HCT116 (cell line): ENCODE measurements at regions not wholly inside any gene's neighbourhood (a gene's known extent, or its start where the extent isn't known, plus 50 kb on each side); places are given as distances from the start of the nearest gene placed in this dataset.

Experiments
- ATAC-seq: fragments of 200-7000 bp; cut with Tn5 transposase; 2 replicates; pipeline ENCODE4 v1.9.1; 2020; ENCODE audit warnings: mild to moderate bottlenecking, moderate library complexity
- BruUV-seq: library from RNA; stranded (reverse); fragments of 400-500 nt; replicated peaks from 2 replicates; lab custom pipeline; 2021; lab: Mats Ljungman, UMichigan
- CTCF ChIA-PET: fragments of 300-600 bp; sonication (Branson Sonifier 250); formaldehyde crosslinking; loops from one replicate; lab custom pipeline; 2021; ENCODE audit warnings: antibody characterized with exemption; lab: Charles Lee
- POLR2A ChIA-PET: fragments of 300-600, 350-600 bp; sonication (Branson Sonifier 250); formaldehyde crosslinking; loops from one replicate; lab custom pipeline; 2021; ENCODE audit warnings: antibody characterized with exemption; lab: Charles Lee
- RAD21 ChIA-PET, 2 experiments: fragments of 300-600 bp; sonication (Branson Sonifier 250); formaldehyde crosslinking; loops; one replicate each; lab custom pipeline; 2023; ENCODE audit warnings: low total read pairs in 2 of 2; ENCODE audit not compliant: uncharacterized antibody in 2 of 2, unreplicated experiment in 2 of 2, low non-redundant PET in 1 of 2; lab: Charles Lee
- DNase-seq: peaks from one replicate; pipeline ENCODE4 v3.0.0-alpha.2; 2010; ENCODE audit warnings: low read depth, low spot score
- H2AFZ ChIP-seq: fragments of 200-600 bp; shearing (Covaris generic), sonication (generic); 2 replicates; pipeline ENCODE4 v1.6.1; 2017; ENCODE audit warnings: low read depth, mixed run types, mixed read lengths, antibody characterized with exemption, low read length; ENCODE audit not compliant: poor library complexity, severe bottlenecking
- H3K27ac ChIP-seq: 2 replicates; pipeline ENCODE4 v1.5.1; 2012; ENCODE audit warnings: low read depth, low read length
- H3K27me3 ChIP-seq: fragments of 200-600 bp; sonication (generic); 2 replicates; pipeline ENCODE4 v1.6.1; 2016; ENCODE audit warnings: mixed run types, low read length, mixed read lengths; ENCODE audit not compliant: insufficient read depth
- H3K36me3 ChIP-seq, 2 experiments: fragments of 200-500 bp in 1 of 2; fragments of 200-600 bp in 1 of 2; sonication (Bioruptor generic) in 1 of 2; sonication (generic) in 1 of 2; 2 replicates each; pipeline versions ENCODE4 v1.5.1 to v1.6.1; 2014 to 2016; ENCODE audit warnings: low read length in 2 of 2, inconsistent platforms in 1 of 2, mixed read lengths in 1 of 2, mixed run types in 1 of 2; ENCODE audit not compliant: insufficient read depth in 2 of 2, control insufficient read depth in 1 of 2
- H3K4me1 ChIP-seq, 2 experiments: fragments of 200-600 bp in 1 of 2; sonication (generic) in 1 of 2; 2 replicates each; pipeline versions ENCODE4 v1.5.1 to v1.6.1; 2012 to 2017; ENCODE audit warnings: low read length in 2 of 2, inconsistent platforms in 1 of 2, mild to moderate bottlenecking in 1 of 2, mixed read lengths in 1 of 2, mixed run types in 1 of 2, moderate library complexity in 1 of 2; ENCODE audit not compliant: insufficient read depth in 2 of 2, control insufficient read depth in 1 of 2
- H3K4me2 ChIP-seq: fragments of 200-600 bp; sonication (generic); 2 replicates; pipeline ENCODE4 v1.6.1; 2017; ENCODE audit warnings: mixed run types, low read length, mixed read lengths
- H3K4me3 ChIP-seq, 2 experiments: fragments of 200-600 bp in 1 of 2; sonication (generic) in 1 of 2; replicated peaks in 1 of 2; 2 replicates each; pipeline ENCODE4 v1.5.1; 2011 to 2016; ENCODE audit warnings: low read length in 2 of 2, control low read depth in 1 of 2, low read depth in 1 of 2, mild to moderate bottlenecking in 1 of 2, mixed read lengths in 1 of 2, mixed run types in 1 of 2
- H3K79me2 ChIP-seq: fragments of 200-600 bp; sonication (generic); 2 replicates; pipeline ENCODE4 v1.6.1; 2017; ENCODE audit warnings: mild to moderate bottlenecking, mixed run types, low read length, moderate library complexity, mixed read lengths; ENCODE audit not compliant: insufficient read depth
- H3K9ac ChIP-seq: fragments of 200-600 bp; sonication (generic); 2 replicates; pipeline ENCODE4 v1.6.1; 2016; ENCODE audit warnings: low read length, mixed read lengths
- H3K9me2 ChIP-seq: fragments of 200-600 bp; sonication (generic), shearing (Covaris generic); 2 replicates; pipeline ENCODE4 v1.6.1; 2017; ENCODE audit warnings: mixed run types, mild to moderate bottlenecking, moderate library complexity; ENCODE audit not compliant: insufficient read depth
- H3K9me3 ChIP-seq, 2 experiments: fragments of 200-500 bp in 1 of 2; fragments of 200-600 bp in 1 of 2; sonication (Bioruptor generic) in 1 of 2; sonication (generic) in 1 of 2; 2 replicates each; pipeline ENCODE4 v1.6.1; 2014 to 2017; ENCODE audit warnings: low read length in 2 of 2, mixed read lengths in 2 of 2, inconsistent platforms in 1 of 2, low read depth in 1 of 2, mild to moderate bottlenecking in 1 of 2, mixed run types in 1 of 2, moderate library complexity in 1 of 2; ENCODE audit not compliant: control insufficient read depth in 1 of 2, insufficient read depth in 1 of 2
- H4K20me1 ChIP-seq: fragments of 200-600 bp; sonication (generic), shearing (Covaris generic); 2 replicates; pipeline ENCODE4 v1.6.1; 2017; ENCODE audit warnings: mixed run types, mild to moderate bottlenecking, moderate library complexity; ENCODE audit not compliant: insufficient read depth
- EGR1 ChIP-seq: IDR thresholded peaks from 2 replicates; pipeline ENCODE4 v1.6.1; 2012; ENCODE audit warnings: low read depth
- EZH2 ChIP-seq: fragments of 200-600 bp; sonication (generic); IDR thresholded peaks from 2 replicates; pipeline ENCODE4 v1.6.1; 2017; ENCODE audit warnings: antibody characterized with exemption, mixed run types
- EZH2phosphoT487 ChIP-seq: fragments of 200-600 bp; IDR thresholded peaks from 2 replicates; pipeline ENCODE4 v1.6.1; 2018; ENCODE audit warnings: antibody characterized with exemption, borderline replicate concordance
- POLR2A ChIP-seq: IDR thresholded peaks from 2 replicates; pipeline ENCODE4 v1.7.0; 2011; ENCODE audit warnings: borderline replicate concordance; ENCODE audit not compliant: insufficient read depth, insufficient read length; ENCODE audit errors: extremely low read depth
- POLR2AphosphoS5 ChIP-seq: IDR thresholded peaks from 2 replicates; pipeline ENCODE4 v1.6.1; 2011; ENCODE audit warnings: mild to moderate bottlenecking, low read depth, low read length, moderate library complexity
- RAD21 ChIP-seq: IDR thresholded peaks from 2 replicates; pipeline ENCODE4 v1.6.1; 2012; ENCODE audit warnings: low read depth, mild to moderate bottlenecking
- REST ChIP-seq: IDR thresholded peaks from 2 replicates; pipeline ENCODE4 v1.6.1; 2012; ENCODE audit warnings: low read depth
- SIN3A ChIP-seq: IDR thresholded peaks from 2 replicates; pipeline ENCODE4 v1.6.1; 2012; ENCODE audit warnings: low read depth
- SP1 ChIP-seq: IDR thresholded peaks from 2 replicates; pipeline ENCODE4 v1.6.1; 2012; ENCODE audit warnings: low read depth
- SRF ChIP-seq: IDR thresholded peaks from 2 replicates; pipeline ENCODE4 v1.6.1; 2012; ENCODE audit warnings: low read depth
- TCF7L2 ChIP-seq: IDR thresholded peaks from 2 replicates; pipeline ENCODE4 v1.7.0; 2011; ENCODE audit warnings: borderline replicate concordance, inconsistent platforms; ENCODE audit not compliant: insufficient read depth, insufficient read length; ENCODE audit errors: extremely low read depth
- YY1 ChIP-seq: IDR thresholded peaks from 2 replicates; pipeline ENCODE4 v1.6.1; 2011; ENCODE audit warnings: low read length, low read depth, moderate library complexity, mild to moderate bottlenecking; ENCODE audit not compliant: insufficient replicate concordance; ENCODE audit errors: extremely low read depth
- ZBTB33 ChIP-seq: IDR thresholded peaks from 2 replicates; pipeline ENCODE4 v1.6.1; 2011; ENCODE audit warnings: mild to moderate bottlenecking, low read length, moderate library complexity; ENCODE audit not compliant: insufficient replicate concordance; ENCODE audit errors: extremely low read depth
- ZNF274 ChIP-seq: fragments of 200-500 bp; sonication (Bioruptor generic); IDR thresholded peaks from 2 replicates; pipeline ENCODE4 v1.6.1; 2014; ENCODE audit warnings: mild to moderate bottlenecking, low read depth, low read length, inconsistent platforms
- intact Hi-C: fragments of 100-400 bp; cut with micrococcal nuclease; formaldehyde crosslinking; loops from 2 replicates; pipeline ENCODE4 v1.10.0; 2022

- TF ChIP-seq REST (no peak), POLR2AphosphoS5 (no peak), EZH2 (no peak), SRF (no peak), EZH2phosphoT487 (no peak), EGR1 (no peak), RAD21 (no peak), POLR2A (no peak), ZNF274 (no peak), TCF7L2 (no peak)
Observed at GRCh38 chr20:47866480-47866879, 81.2 kb upstream of the SULF2 start (continued).

- H2AFZ ChIP-seq = no peak overlapping the region
- H3K27me3 ChIP-seq = peaks cover 33% of the 10 kb centered on the region; the same call in 1 of the 2 replicates
- H4K20me1 ChIP-seq = no peaks in the 10 kb centered on the region
- no peaks in the 10 kb centered on the region for H3K79me2 ChIP-seq
- RAD21 ChIA-PET = no interaction called here
- intact Hi-C loops = no loop called here
- no peaks in the 10 kb centered on the region for H3K4me1 ChIP-seq
- no peak overlapping the region for H3K9ac ChIP-seq
- no peak overlapping the region for H3K4me3 ChIP-seq
- ATAC-seq (no peak), DNase-seq (no peak)
- CTCF ChIA-PET = no interaction called here
- H3K4me2 ChIP-seq = no peak overlapping the region
- no peaks in the 10 kb centered on the region for H3K36me3 ChIP-seq
- no peaks in the 10 kb centered on the region for H3K9me3 ChIP-seq
- BruUV-seq = no TSS peak
- POLR2A ChIA-PET = no interaction called here
- H3K9me2 ChIP-seq = no peaks in the 10 kb centered on the region
- H3K27ac ChIP-seq = no peak overlapping the region
- TF ChIP-seq REST (no peak), RAD21 (no peak), YY1 (no peak), SP1 (no peak), EZH2 (no peak), ZNF274 (no peak), SIN3A (no peak), POLR2AphosphoS5 (no peak), POLR2A (no peak), TCF7L2 (no peak), EGR1 (no peak), ZBTB33 (no peak), EZH2phosphoT487 (no peak)
Observed at GRCh38 chr20:47865912-47866311, 80.6 kb upstream of the SULF2 start.
